Endodermal cell (in vitro differentiated cells): ENCODE measurements at regions not wholly inside any gene's neighbourhood (a gene's known extent, or its start where the extent isn't known, plus 50 kb on each side); places are given as distances from the start of the nearest gene placed in this dataset.

Experiments used
- DNase-seq: peaks from one replicate; pipeline ENCODE4 v3.0.0-alpha.2; 2017
- H3K27ac ChIP-seq: 2 replicates; pipeline ENCODE4 v1.5.1; 2013; ENCODE audit warnings: mild to moderate bottlenecking, low read depth, low read length, moderate library complexity
- H3K27me3 ChIP-seq: 2 replicates; pipeline ENCODE4 v1.6.1; 2013; ENCODE audit warnings: mild to moderate bottlenecking, low read length, moderate library complexity; ENCODE audit not compliant: insufficient read depth, control insufficient read depth, poor library complexity, severe bottlenecking
- H3K36me3 ChIP-seq: 2 replicates; pipeline ENCODE4 v1.7.0; 2013; ENCODE audit warnings: mild to moderate bottlenecking, low read length, moderate library complexity; ENCODE audit not compliant: control insufficient read depth, insufficient read depth
- H3K4me1 ChIP-seq: one replicate; pipeline ENCODE4 v1.7.0; 2013; ENCODE audit warnings: low read length; ENCODE audit not compliant: control insufficient read depth, insufficient read depth
- H3K4me3 ChIP-seq: 2 replicates; pipeline ENCODE4 v1.5.1; 2013; ENCODE audit warnings: mild to moderate bottlenecking, low read length, moderate library complexity
- H3K9ac ChIP-seq: 2 replicates; pipeline ENCODE4 v1.6.1; 2013; ENCODE audit warnings: mild to moderate bottlenecking, low read length, moderate library complexity; ENCODE audit not compliant: poor library complexity, severe bottlenecking; ENCODE audit errors: extremely low read depth
- H3K9me3 ChIP-seq: 2 replicates; pipeline ENCODE4 v1.6.1; 2013; ENCODE audit warnings: mild to moderate bottlenecking, low read length, moderate library complexity; ENCODE audit not compliant: control insufficient read depth
- H3K27ac Mint-ChIP-seq: 2 replicates; pipeline ENCODE4 v1.8.0; 2020; ENCODE audit warnings: mixed read lengths
- H3K27me3 Mint-ChIP-seq: 2 replicates; pipeline ENCODE4 v1.8.0; 2021; ENCODE audit warnings: mild to moderate bottlenecking, mixed read lengths; ENCODE audit not compliant: insufficient read depth
- H3K36me3 Mint-ChIP-seq: 2 replicates; pipeline ENCODE4 v1.8.0; 2020; ENCODE audit warnings: low read depth, mixed read lengths
- H3K4me1 Mint-ChIP-seq: 2 replicates; pipeline ENCODE4 v1.8.0; 2020; ENCODE audit warnings: mixed read lengths
- H3K4me3 Mint-ChIP-seq: 2 replicates; pipeline ENCODE4 v1.8.0; 2020; ENCODE audit warnings: mild to moderate bottlenecking, moderate library complexity, mixed read lengths
- H3K9me3 Mint-ChIP-seq: 2 replicates; pipeline ENCODE4 v1.8.0; 2020; ENCODE audit warnings: mild to moderate bottlenecking, mixed read lengths
- CTCF ChIP-seq: fragments of 200-600 bp; sonication (generic); conservative IDR thresholded peaks from 2 replicates; pipeline ENCODE4 v1.5.0; 2021; ENCODE audit warnings: antibody characterized with exemption, mild to moderate bottlenecking
- WGBS, 2 experiments: methylation state at CpG; one replicate each; pipeline versions ENCODE4 v1.1.5 to v1.1.7; 2013; ENCODE audit warnings: missing lambda C conversion rate in 2 of 2, mixed read lengths in 1 of 2; ENCODE audit not compliant: insufficient coverage in 1 of 2, insufficient read length in 1 of 2; 5-methylcytosine and 5-hydroxymethylcytosine counted together

- Mint-ChIP-seq H3K4me3 (no peak overlapping the region), H3K36me3 (no peaks in the 10 kb centered on the region), H3K4me1 (no peaks in the 10 kb centered on the region), H3K9me3 (no peaks in the 10 kb centered on the region), H3K27me3 (peaks cover 11% of the 10 kb centered on the region), H3K27ac (no peak overlapping the region)
- WGBS, 2 experiments, result 88 to 91% methylated on average over 9 to 10 of the region's 11 CpGs
- no peak overlapping the region for H3K9ac ChIP-seq
- no peaks in the 10 kb centered on the region for H3K36me3 ChIP-seq
- DNase-seq, result peak; percentile 56
- no peak overlapping the region for H3K27ac ChIP-seq
- peaks cover 6% of the 10 kb centered on the region for H3K27me3 ChIP-seq
- no peak overlapping the region for H3K4me3 ChIP-seq
- peaks cover 9% of the 10 kb centered on the region for H3K4me1 ChIP-seq
- no peaks in the 10 kb centered on the region for H3K9me3 ChIP-seq
- TF ChIP-seq CTCF, result no peak
Measured at GRCh38 chr9:68643901-68644809, 60.9 kb upstream of the PIP5K1B start.

- Histone ChIP-seq H3K27me3 (peaks cover 6% of the 10 kb centered on the region), H3K27ac (no peak overlapping the region), H3K9me3 (no peaks in the 10 kb centered on the region), H3K9ac (no peak overlapping the region), H3K36me3 (no peaks in the 10 kb centered on the region), H3K4me3 (no peak overlapping the region), H3K4me1 (peaks cover 9% of the 10 kb centered on the region)
- H3K27me3 Mint-ChIP-seq, result peaks cover 7% of the 10 kb centered on the region
- no peaks in the 10 kb centered on the region for H3K4me1 Mint-ChIP-seq
- H3K9me3 Mint-ChIP-seq, result no peaks in the 10 kb centered on the region
- 81 to 83% methylated on average over 1 to 3 of the region's 3 CpGs for WGBS, 2 experiments
- no peak for TF ChIP-seq CTCF
- no peaks in the 10 kb centered on the region for H3K36me3 Mint-ChIP-seq
- no peak overlapping the region for H3K4me3 Mint-ChIP-seq
- no peak overlapping the region for H3K27ac Mint-ChIP-seq
- DNase-seq, result no peak
Measured at GRCh38 chr9:68644831-68645230, 60.2 kb upstream of the PIP5K1B start.

- no peaks in the 10 kb centered on the region for H3K27me3 ChIP-seq
- H3K9me3 ChIP-seq, result no peaks in the 10 kb centered on the region
- Mint-ChIP-seq H3K36me3 (no peaks in the 10 kb centered on the region), H3K27ac (no peak overlapping the region), H3K4me1 (no peaks in the 10 kb centered on the region), H3K9me3 (no peaks in the 10 kb centered on the region), H3K27me3 (peaks cover 3% of the 10 kb centered on the region), H3K4me3 (no peak overlapping the region)
- no peak overlapping the region for H3K27ac ChIP-seq
- H3K9ac ChIP-seq, result no peak overlapping the region
- no peak overlapping the region for H3K4me3 ChIP-seq
- H3K36me3 ChIP-seq, result no peaks in the 10 kb centered on the region
- H3K4me1 ChIP-seq, result peaks cover 9% of the 10 kb centered on the region
- 94% methylated on average over 3 of the region's 3 CpGs; no CpG with 5 or more reads in 1 of the 2 experiments for whole genome bisulfite sequencing, 2 experiments
- TF ChIP-seq CTCF, result no peak
- no peak for DNase-seq
Measured at GRCh38 chr9:68648164-68648563, 56.9 kb upstream of the PIP5K1B start.
